Upper lobe of left lung (tissue), 6 donors: ENCODE measurements at regions not wholly inside any gene's neighbourhood (a gene's known extent, or its start where the extent isn't known, plus 50 kb on each side); places are given as distances from the start of the nearest gene placed in this dataset.
A peak's percentile ranks its signal among the peaks of the same experiment; 100 is the strongest.
"Not testable (repeated sequence)": the region's sequence is repeated elsewhere in the genome, so short reads cannot be mapped to it uniquely, and the experiment has no call there.

ENCODE experiments used
- ATAC-seq, 2 donors: fragments of 200-7000 bp; cut with Tn5 transposase; one replicate each; pipeline ENCODE4 v1.9.1; 2022; ENCODE audit warnings: mild to moderate bottlenecking in 2 of 2, moderate library complexity in 2 of 2; ENCODE audit not compliant: low FRiP score in 2 of 2
- DNase-seq, 2 donors: peaks; one replicate each; pipeline ENCODE4 v3.0.0-alpha.2; 2019 to 2020
- H3K27ac ChIP-seq, 4 donors: fragments of 200-600 bp; sonication (generic); one replicate each; pipeline ENCODE4 v1.5.1; 2016 to 2019
- H3K27me3 ChIP-seq, 4 donors: fragments of 200-600 bp; sonication (generic); one replicate each; pipeline ENCODE4 v1.5.1; 2017 to 2019
- H3K36me3 ChIP-seq, 4 donors: fragments of 200-600 bp; sonication (generic); one replicate each; pipeline ENCODE4 v1.5.1; 2016 to 2019
- H3K4me1 ChIP-seq, 4 donors: fragments of 200-600 bp; sonication (generic); one replicate each; pipeline ENCODE4 v1.5.1; 2018 to 2019
- H3K4me3 ChIP-seq, 4 donors: fragments of 200-600 bp; sonication (generic); one replicate each; pipeline ENCODE4 v1.5.1; 2017 to 2019; ENCODE audit warnings: mild to moderate bottlenecking in 2 of 4, moderate library complexity in 1 of 4
- H3K9me3 ChIP-seq, 4 donors: fragments of 200-600 bp; sonication (generic); one replicate each; pipeline ENCODE4 v1.5.1; 2018 to 2019
- EP300 ChIP-seq, 4 donors: sonication (generic); formaldehyde crosslinking; IDR thresholded peaks; one replicate each; pipeline ENCODE4 v1.5.1; 2017; ENCODE audit warnings: antibody characterized with exemption in 4 of 4, control low read depth in 2 of 4
- POLR2A ChIP-seq, 4 donors: fragments of 450-650 bp; IDR thresholded peaks; one replicate each; pipeline ENCODE4 v1.5.1; 2016 to 2017; ENCODE audit warnings: antibody characterized with exemption in 4 of 4, mild to moderate bottlenecking in 2 of 4
- POLR2AphosphoS5 ChIP-seq, 2 donors: sonication (generic); formaldehyde crosslinking; IDR thresholded peaks; one replicate each; pipeline ENCODE4 v1.5.1; 2017; ENCODE audit warnings: antibody characterized with exemption in 2 of 2
- WGBS, 2 donors: methylation state at CpG; one replicate each; pipeline ENCODE4 v1.1.5; 2017 to 2018; 5-methylcytosine and 5-hydroxymethylcytosine counted together
- TF ChIP-seq, protein P1 (sequence below), 6 experiments: fragments of 450-650 bp in 4 of 6; fragments of 200-600 bp in 2 of 6; sonication (generic) in 2 of 6; IDR thresholded peaks; one replicate each; pipeline ENCODE4 v1.5.1; 2016 to 2019; ENCODE audit warnings: antibody characterized with exemption in 6 of 6
- donor health status: DM: no; HTN: no; CAD: no; lungs with moderate emphysema.
- donor health status: DM: no; HTN: yes; CAD: no; lungs with severe emphysema.

DNA sequence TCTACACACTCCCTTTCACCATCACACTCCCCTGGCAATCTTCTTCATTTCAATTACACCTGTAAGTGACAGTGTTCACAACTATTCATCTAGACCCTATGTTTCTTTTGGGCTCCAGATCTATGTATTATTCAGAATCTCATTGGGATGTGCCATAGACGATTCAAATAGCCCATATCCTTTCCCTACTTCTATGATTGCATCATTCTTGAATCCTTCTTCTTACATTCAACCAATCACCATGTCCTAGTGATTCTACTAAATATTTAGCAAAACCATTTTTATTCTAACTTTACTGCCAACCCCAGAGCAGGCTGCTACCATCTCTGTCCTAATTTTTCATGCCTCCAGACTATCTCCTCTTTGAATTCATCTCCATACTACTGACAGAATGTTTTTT, 106.4 kb downstream of the TDRD15 start:
- DNase-seq (no peak), ATAC-seq (no peak)
- WGBS, 2 donors = 73 to 85% methylated on average over 1 of the region's 1 CpG
- Histone ChIP-seq H3K9me3 (no peaks in the 10 kb centered on the region), H3K4me1 (no peaks in the 10 kb centered on the region), H3K36me3 (no peaks in the 10 kb centered on the region), H3K27me3 (no peaks in the 10 kb centered on the region), H3K4me3 (no peak overlapping the region), H3K27ac (no peak overlapping the region)
- TF ChIP-seq POLR2A (IDR thresholded peaks at IDR 0.05) = no peak
- TF ChIP-seq, protein P1, sequence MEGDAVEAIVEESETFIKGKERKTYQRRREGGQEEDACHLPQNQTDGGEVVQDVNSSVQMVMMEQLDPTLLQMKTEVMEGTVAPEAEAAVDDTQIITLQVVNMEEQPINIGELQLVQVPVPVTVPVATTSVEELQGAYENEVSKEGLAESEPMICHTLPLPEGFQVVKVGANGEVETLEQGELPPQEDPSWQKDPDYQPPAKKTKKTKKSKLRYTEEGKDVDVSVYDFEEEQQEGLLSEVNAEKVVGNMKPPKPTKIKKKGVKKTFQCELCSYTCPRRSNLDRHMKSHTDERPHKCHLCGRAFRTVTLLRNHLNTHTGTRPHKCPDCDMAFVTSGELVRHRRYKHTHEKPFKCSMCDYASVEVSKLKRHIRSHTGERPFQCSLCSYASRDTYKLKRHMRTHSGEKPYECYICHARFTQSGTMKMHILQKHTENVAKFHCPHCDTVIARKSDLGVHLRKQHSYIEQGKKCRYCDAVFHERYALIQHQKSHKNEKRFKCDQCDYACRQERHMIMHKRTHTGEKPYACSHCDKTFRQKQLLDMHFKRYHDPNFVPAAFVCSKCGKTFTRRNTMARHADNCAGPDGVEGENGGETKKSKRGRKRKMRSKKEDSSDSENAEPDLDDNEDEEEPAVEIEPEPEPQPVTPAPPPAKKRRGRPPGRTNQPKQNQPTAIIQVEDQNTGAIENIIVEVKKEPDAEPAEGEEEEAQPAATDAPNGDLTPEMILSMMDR (IDR thresholded peaks at IDR 0.05) = no peak
- TF ChIP-seq EP300 (IDR thresholded peaks at IDR 0.05) = no peak
- TF ChIP-seq POLR2AphosphoS5 (IDR thresholded peaks at IDR 0.05) = no peak

DNA sequence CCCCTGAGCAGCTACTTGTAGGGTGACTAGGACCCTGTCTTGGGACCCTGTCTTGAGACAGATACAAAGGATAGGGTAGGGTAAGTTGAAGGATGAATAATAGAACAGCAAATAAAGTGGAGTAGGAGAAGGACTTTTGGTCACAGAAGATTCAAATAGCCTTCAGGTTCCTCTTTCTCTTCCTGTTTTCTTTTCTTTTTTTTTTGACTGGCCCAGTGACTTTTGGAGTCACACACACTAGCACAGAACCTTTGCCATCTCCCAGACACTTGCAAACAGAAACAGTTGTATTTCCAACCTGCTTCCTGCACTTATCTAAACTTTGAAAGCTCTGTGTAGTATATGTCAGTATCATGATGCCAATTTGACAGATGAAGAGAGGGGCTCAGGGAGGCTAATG, 108.2 kb downstream of the TDRD15 start:
- Histone ChIP-seq H3K27me3 (no peaks in the 10 kb centered on the region), H3K9me3 (no peaks in the 10 kb centered on the region), H3K36me3 (no peaks in the 10 kb centered on the region), H3K27ac (no peak overlapping the region), H3K4me3 (no peak overlapping the region), H3K4me1 (no peaks in the 10 kb centered on the region)
- DNase-seq (no peak), ATAC-seq (peak in 1 of 2 donors; percentile 58)
- TF ChIP-seq EP300 (IDR thresholded peaks at IDR 0.05) (no peak), POLR2A (IDR thresholded peaks at IDR 0.05) (no peak), POLR2AphosphoS5 (IDR thresholded peaks at IDR 0.05) (no peak)
- TF ChIP-seq, protein P1 (IDR thresholded peaks at IDR 0.05) = no peak

DNA sequence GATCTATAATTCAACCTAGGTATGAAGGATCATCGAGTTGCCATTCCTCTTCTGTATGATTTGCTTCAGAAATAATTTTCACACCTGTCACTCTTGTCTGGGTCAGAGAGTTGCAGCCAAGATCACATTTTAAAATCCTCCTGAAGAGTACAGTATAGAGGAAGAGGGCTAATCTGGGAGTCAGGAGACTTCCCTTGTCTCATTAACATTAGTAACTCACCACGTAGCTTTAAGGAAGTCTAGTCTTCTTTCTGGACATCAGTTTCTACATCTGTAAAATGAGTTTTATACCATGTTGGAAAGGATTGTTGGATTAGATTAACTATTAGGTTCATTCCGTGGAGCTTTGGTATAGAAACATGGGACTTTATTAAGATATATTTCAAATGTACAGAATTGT, 109.4 kb downstream of the TDRD15 start:
- Histone ChIP-seq H3K4me1 (no peaks in the 10 kb centered on the region), H3K36me3 (no peaks in the 10 kb centered on the region), H3K27ac (no peak overlapping the region), H3K27me3 (no peaks in the 10 kb centered on the region), H3K4me3 (no peak overlapping the region), H3K9me3 (no peaks in the 10 kb centered on the region)
- no peak for TF ChIP-seq EP300 (IDR thresholded peaks at IDR 0.05)
- ATAC-seq = peak; percentile 19 to 35
- DNase-seq = no peak
- 75 to 77% methylated on average over 3 of the region's 3 CpGs for WGBS, 2 donors

DNA sequence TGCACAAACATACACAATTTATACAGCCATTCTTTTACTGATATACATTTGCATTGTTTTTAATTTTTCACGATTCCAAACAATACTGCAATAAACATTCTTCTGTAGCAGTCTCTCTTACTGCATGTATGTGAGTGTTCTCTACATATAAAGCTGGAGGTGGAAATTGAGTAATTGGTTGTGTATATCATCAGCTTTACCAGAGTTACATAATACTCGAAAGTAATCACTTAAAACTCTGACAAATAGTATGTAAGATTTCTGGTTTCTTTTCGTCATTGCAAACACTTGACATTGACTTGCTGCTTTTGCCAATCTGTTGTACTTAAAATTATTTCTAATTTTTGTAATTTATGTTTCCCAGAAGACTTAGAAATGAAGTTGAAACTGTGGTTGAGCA, 110.2 kb downstream of the TDRD15 start:
- no peaks in the 10 kb centered on the region for H3K36me3 ChIP-seq
- TF ChIP-seq EP300 (IDR thresholded peaks at IDR 0.05) (no peak), POLR2AphosphoS5 (IDR thresholded peaks at IDR 0.05) (no peak), POLR2A (IDR thresholded peaks at IDR 0.05) (no peak)
- TF ChIP-seq, protein P1 (IDR thresholded peaks at IDR 0.05) = no peak
- ATAC-seq (no peak), DNase-seq (no peak)
- no peaks in the 10 kb centered on the region for H3K4me1 ChIP-seq
- H3K27ac ChIP-seq = no peak overlapping the region
- H3K9me3 ChIP-seq = no peaks in the 10 kb centered on the region
- 60 to 76% methylated on average over 3 of the region's 3 CpGs for WGBS, 2 donors
- no peaks in the 10 kb centered on the region for H3K27me3 ChIP-seq
- no peak overlapping the region for H3K4me3 ChIP-seq

DNA sequence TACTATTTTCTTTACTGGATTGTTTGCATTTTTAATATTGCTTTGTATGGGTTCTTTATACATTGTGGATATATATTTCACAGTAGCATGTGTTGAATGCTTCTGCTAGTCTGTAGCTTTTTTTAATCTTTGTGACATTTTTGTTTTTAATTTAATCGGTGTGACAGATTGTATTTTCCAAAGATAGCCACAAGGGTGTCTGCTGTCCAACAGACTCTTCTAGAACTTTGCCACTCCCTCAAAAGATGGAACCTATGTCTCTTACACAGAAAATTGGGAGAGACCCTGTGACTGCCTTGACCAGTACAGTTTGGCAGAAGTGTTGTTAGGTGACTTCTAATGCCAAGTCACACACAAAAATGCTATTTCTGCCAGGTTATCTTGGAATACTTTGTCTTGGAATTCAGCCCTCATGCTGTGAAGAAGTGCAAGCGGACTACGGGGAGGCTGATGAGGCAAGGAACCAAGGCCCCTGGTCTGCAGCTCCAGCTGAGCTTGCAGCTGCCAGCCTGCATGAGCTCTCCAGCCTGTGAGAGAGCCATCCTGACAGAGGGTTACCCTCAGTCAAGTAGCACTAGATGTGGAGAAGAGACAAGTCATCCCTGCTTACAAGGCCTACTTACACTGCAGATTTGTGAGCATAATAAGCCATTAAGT, 110.8 kb downstream of the TDRD15 start:
- 85 to 100% methylated on average over 1 to 3 of the region's 3 CpGs for WGBS, 2 donors
- ATAC-seq = no peak
- Histone ChIP-seq H3K27ac (no peak overlapping the region), H3K36me3 (no peaks in the 10 kb centered on the region), H3K9me3 (no peaks in the 10 kb centered on the region), H3K4me3 (no peak overlapping the region), H3K27me3 (no peaks in the 10 kb centered on the region), H3K4me1 (no peaks in the 10 kb centered on the region)
- TF ChIP-seq, protein P1 (IDR thresholded peaks at IDR 0.05) = no peak
- no peak for TF ChIP-seq POLR2AphosphoS5 (IDR thresholded peaks at IDR 0.05)
- TF ChIP-seq EP300 (IDR thresholded peaks at IDR 0.05) = no peak
- TF ChIP-seq POLR2A (IDR thresholded peaks at IDR 0.05) = no peak
- peak in 1 of 2 donors; percentile 2 for DNase-seq

DNA sequence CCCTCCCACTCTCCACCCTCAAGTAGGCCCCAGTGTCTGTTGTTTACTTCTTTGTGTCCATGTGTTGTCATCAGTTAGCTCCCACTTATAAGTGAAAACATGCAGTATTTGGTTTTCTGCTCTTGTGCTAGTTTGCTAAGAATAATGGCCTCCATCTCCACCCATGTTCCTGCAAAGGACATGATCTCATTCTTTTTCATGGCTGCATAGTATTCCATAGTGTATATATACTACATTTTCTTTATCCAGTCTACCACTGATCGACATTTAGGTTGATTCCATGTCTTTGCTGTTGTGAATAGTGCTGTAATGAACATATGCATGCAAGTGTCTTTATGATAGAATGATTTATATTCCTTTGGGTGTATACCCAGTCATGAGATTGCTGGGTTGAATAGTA, 116.0 kb downstream of the TDRD15 start:
- whole genome bisulfite sequencing, 2 donors = 88 to 95% methylated on average over 1 of the region's 1 CpG
- not testable (repeated sequence) for DNase-seq, ATAC-seq, H3K27me3 ChIP-seq, H3K4me1 ChIP-seq, H3K4me3 ChIP-seq, H3K9me3 ChIP-seq, H3K27ac ChIP-seq, H3K36me3 ChIP-seq
